Endothelial cell of umbilical vein (primary cell): ENCODE measurements at regions not wholly inside any gene's neighbourhood (a gene's known extent, or its start where the extent isn't known, plus 50 kb on each side); places are given as distances from the start of the nearest gene placed in this dataset.

Experiments
- BruUV-seq: library from RNA; stranded (reverse); fragments of 400-500 nt; replicated peaks from 2 replicates; lab custom pipeline; 2021; lab: Mats Ljungman, UMichigan
- CTCF ChIA-PET: fragments of 300-600, 350-600 bp; sonication (Branson Sonifier 250); formaldehyde crosslinking; loops from one replicate; lab custom pipeline; 2021; ENCODE audit warnings: antibody characterized with exemption, inconsistent platforms; lab: Charles Lee
- POLR2A ChIA-PET: fragments of 300-600, 350-600 bp; sonication (Branson Sonifier 250); formaldehyde crosslinking; loops from one replicate; lab custom pipeline; 2021; ENCODE audit warnings: antibody characterized with exemption, inconsistent platforms; lab: Charles Lee
- DNase-seq: peaks from one replicate; pipeline ENCODE4 v3.0.0-alpha.2; 2011; ENCODE audit warnings: low read depth, low spot score
- FAIRE-seq: peaks from 2 replicates; lab custom pipeline; 2011; peaks lifted over from hg19 to GRCh38; lab: Jason Lieb, UNC
- H2AFZ ChIP-seq: 2 replicates; pipeline ENCODE4 v1.6.0; 2012; ENCODE audit warnings: low read depth, low read length, control low read depth, inconsistent platforms
- H3K27ac ChIP-seq: 2 replicates; pipeline ENCODE4 v1.5.1; 2011; ENCODE audit warnings: low read depth, mild to moderate bottlenecking, control low read depth, low read length, moderate library complexity; ENCODE audit not compliant: insufficient read depth
- H3K27me3 ChIP-seq, 2 experiments: 2 replicates each; pipeline versions ENCODE4 v1.6.0 to v1.6.1; 2011; ENCODE audit warnings: low read length in 2 of 2, mixed read lengths in 1 of 2; ENCODE audit not compliant: control insufficient read depth in 2 of 2, insufficient read depth in 2 of 2
- H3K36me3 ChIP-seq, 2 experiments: 2 replicates in 1 of 2; 3 replicates in 1 of 2; pipeline ENCODE4 v1.5.1; 2011; ENCODE audit warnings: low read length in 2 of 2, mild to moderate bottlenecking in 1 of 2, moderate library complexity in 1 of 2; ENCODE audit not compliant: control insufficient read depth in 2 of 2, insufficient read depth in 2 of 2; ENCODE audit errors: extremely low read depth in 1 of 2
- H3K4me1 ChIP-seq: 3 replicates; pipeline ENCODE4 v1.5.1; 2011; ENCODE audit warnings: mild to moderate bottlenecking, low read length; ENCODE audit not compliant: control insufficient read depth, insufficient read depth; ENCODE audit errors: extremely low read depth
- H3K4me2 ChIP-seq: 2 replicates; pipeline ENCODE4 v1.6.1; 2011; ENCODE audit warnings: low read length, control low read depth, mixed read lengths; ENCODE audit not compliant: insufficient read depth
- H3K4me3 ChIP-seq, 3 experiments: fragments of 200-600 bp in 1 of 3; sonication (generic), shearing (Covaris generic) in 1 of 3; replicated peaks in 1 of 3; 2 replicates each; pipeline ENCODE4 v1.5.1; 2011 to 2016; ENCODE audit warnings: control low read depth in 3 of 3, low read length in 3 of 3, mild to moderate bottlenecking in 2 of 3, inconsistent platforms in 1 of 3, low read depth in 1 of 3, moderate library complexity in 1 of 3; ENCODE audit not compliant: insufficient read depth in 1 of 3
- H3K79me2 ChIP-seq: 2 replicates; pipeline ENCODE4 v1.6.0; 2012; ENCODE audit warnings: low read length, inconsistent platforms; ENCODE audit not compliant: control insufficient read depth, insufficient read depth
- H3K9ac ChIP-seq: replicated peaks from 2 replicates; pipeline ENCODE3; 2011; ENCODE audit warnings: low read length, control low read depth; ENCODE audit not compliant: insufficient read depth; ENCODE audit errors: extremely low read depth
- H3K9me1 ChIP-seq: replicated peaks from 3 replicates; pipeline ENCODE4 v1.6.0; 2011; ENCODE audit warnings: mild to moderate bottlenecking, low read length; ENCODE audit not compliant: control insufficient read depth, insufficient read depth; ENCODE audit errors: extremely low read depth
- H3K9me3 ChIP-seq: replicated peaks from 2 replicates; pipeline ENCODE4 v1.5.1; 2012; ENCODE audit warnings: low read length, inconsistent platforms; ENCODE audit not compliant: control insufficient read depth, insufficient read depth
- H4K20me1 ChIP-seq: replicated peaks from 2 replicates; pipeline ENCODE3; 2011; ENCODE audit warnings: mild to moderate bottlenecking, low read length; ENCODE audit not compliant: control insufficient read depth, insufficient read depth; ENCODE audit errors: extremely low read depth
- CTCF ChIP-seq, 2 donors: IDR thresholded peaks; 1 replicate in 1 of 2; 2 replicates in 1 of 2; pipeline ENCODE4 v1.5.1; 2011; ENCODE audit warnings: low read length in 2 of 2, mild to moderate bottlenecking in 2 of 2, moderate library complexity in 2 of 2, control low read depth in 1 of 2, inconsistent platforms in 1 of 2, low read depth in 1 of 2; ENCODE audit not compliant: insufficient read depth in 1 of 2; ENCODE audit errors: extremely low read depth in 1 of 2
- EZH2 ChIP-seq: IDR thresholded peaks from 2 replicates; pipeline ENCODE4 v1.6.1; 2012; ENCODE audit warnings: borderline replicate concordance, low read depth, mild to moderate bottlenecking, moderate library complexity, low read length, inconsistent platforms; ENCODE audit not compliant: severe bottlenecking
- FOS ChIP-seq: IDR thresholded peaks from 2 replicates; pipeline ENCODE4 v1.6.1; 2011; ENCODE audit warnings: mild to moderate bottlenecking, low read length, moderate library complexity, borderline replicate concordance; ENCODE audit not compliant: insufficient read depth
- GATA2 ChIP-seq: IDR thresholded peaks from 2 replicates; pipeline ENCODE4 v1.7.0; 2011; ENCODE audit warnings: low read depth, mild to moderate bottlenecking, moderate library complexity, mixed read lengths, low read length; ENCODE audit not compliant: insufficient read length, insufficient read depth
- JUN ChIP-seq: IDR thresholded peaks from 2 replicates; pipeline ENCODE4 v1.6.1; 2011; ENCODE audit warnings: borderline replicate concordance, low read depth; ENCODE audit not compliant: insufficient read length, insufficient read depth
- MAX ChIP-seq: IDR thresholded peaks from 2 replicates; pipeline ENCODE4 v1.6.1; 2011; ENCODE audit not compliant: insufficient read depth, insufficient read length
- MYC ChIP-seq: IDR thresholded peaks from one replicate; pipeline ENCODE4 v1.6.1; 2011; ENCODE audit warnings: mild to moderate bottlenecking, low read depth, low read length
- POLR2A ChIP-seq: IDR thresholded peaks from 2 replicates; pipeline ENCODE4 v1.6.1; 2012; ENCODE audit warnings: low read depth, mild to moderate bottlenecking, control low read depth, low read length
- POLR2AphosphoS5 ChIP-seq: IDR thresholded peaks from 2 replicates; pipeline ENCODE4 v1.6.1; 2012; ENCODE audit warnings: low read depth, mild to moderate bottlenecking, control low read depth, low read length, moderate library complexity; ENCODE audit not compliant: insufficient read depth
- dilution Hi-C: fragments of 300-500 bp; cut with MboI; formaldehyde crosslinking; loops from one replicate; pipeline ENCODE4 v1.15.0; 2019; ENCODE audit warnings: low sequenced_read_pairs; ENCODE audit not compliant: extremely low pct_ligation_motif_present
- intact Hi-C: fragments of 100-400 bp; cut with micrococcal nuclease; formaldehyde crosslinking; loops from one replicate; pipeline ENCODE4 v1.10.0; 2022

GRCh38 chr10:90986136-90986760 is 65.4 kb upstream of the ANKRD1 start:
- dilution Hi-C loops: no loop called here
- no peaks in the 10 kb centered on the region for H3K9me3 ChIP-seq
- FAIRE-seq: no peak
- H3K9ac ChIP-seq: no peak overlapping the region
- CTCF ChIA-PET: interaction anchor here (1.7 kb wide), 1 partner anchor 20 kb away, joined by 7 read pairs; no protein-coding TSS in a partner anchor
- H3K4me2 ChIP-seq: no peak overlapping the region
- DNase-seq: no peak
- H3K27ac ChIP-seq: no peak overlapping the region
- H3K9me1 ChIP-seq: no peaks in the 10 kb centered on the region
- H3K27me3 ChIP-seq: peaks cover 0 to 1% of the 10 kb centered on the region in 2 experiments
- TF ChIP-seq MYC: no peak
- no peak for TF ChIP-seq POLR2AphosphoS5
- no peak for TF ChIP-seq POLR2A
- H3K4me3 ChIP-seq: no peak overlapping the region
- H4K20me1 ChIP-seq: no peaks in the 10 kb centered on the region
- no TSS peak for BruUV-seq
- H3K4me1 ChIP-seq: no peaks in the 10 kb centered on the region
- no peak overlapping the region for H2AFZ ChIP-seq
- H3K79me2 ChIP-seq: no peaks in the 10 kb centered on the region
- H3K36me3 ChIP-seq: no peaks in the 10 kb centered on the region
- POLR2A ChIA-PET: no interaction called here
- intact Hi-C loops: no loop called here

- no TSS peak for BruUV-seq
- H3K9me3 ChIP-seq: no peaks in the 10 kb centered on the region
- H3K9ac ChIP-seq: no peak overlapping the region
- CTCF ChIA-PET: interaction anchor here (1.7 kb wide), 1 partner anchor 20 kb away, joined by 7 read pairs; no protein-coding TSS in a partner anchor
- POLR2A ChIA-PET: no interaction called here
- intact Hi-C loops (no loop called here), dilution Hi-C loops (no loop called here)
- no peaks in the 10 kb centered on the region for H3K79me2 ChIP-seq
- TF ChIP-seq POLR2AphosphoS5 (no peak), CTCF (IDR thresholded peaks at IDR 0.05; ENCODE audit: extremely low read depth in 1 of 2, insufficient read depth in 1 of 2, low read depth in 1 of 2, low read length in 2 of 2) (no peak), MYC (no peak), JUN (no peak), EZH2 (no peak), POLR2A (no peak), MAX (no peak), FOS (no peak), GATA2 (no peak)
- no peaks in the 10 kb centered on the region for H3K4me1 ChIP-seq
- H2AFZ ChIP-seq: no peak overlapping the region
- H3K36me3 ChIP-seq: no peaks in the 10 kb centered on the region
- DNase-seq (no peak), FAIRE-seq (no peak)
- H4K20me1 ChIP-seq: no peaks in the 10 kb centered on the region
- peaks cover 0 to 1% of the 10 kb centered on the region in 2 experiments for H3K27me3 ChIP-seq
- no peak overlapping the region for H3K4me3 ChIP-seq
- no peak overlapping the region for H3K4me2 ChIP-seq
- no peak overlapping the region for H3K27ac ChIP-seq
- no peaks in the 10 kb centered on the region for H3K9me1 ChIP-seq
These were observed 66.0 kb upstream of the ANKRD1 start for GRCh38 chr10:90986870-90987269.
